Neural crest cell (in vitro differentiated cells): ENCODE measurements at regions not wholly inside any gene's neighbourhood (a gene's known extent, or its start where the extent isn't known, plus 50 kb on each side); places are given as distances from the start of the nearest gene placed in this dataset.

ENCODE experiments used
- DNase-seq: peaks from one replicate; pipeline ENCODE4 v3.0.0; 2021; ENCODE audit warnings: low read depth, mixed read lengths, low spot score
- H3K27ac Mint-ChIP-seq: one replicate; pipeline ENCODE4 v1.8.0; 2021; ENCODE audit warnings: mild to moderate bottlenecking, mixed read lengths; ENCODE audit not compliant: unreplicated experiment
- H3K27me3 Mint-ChIP-seq: 2 replicates; pipeline ENCODE4 v1.8.0; 2021; ENCODE audit warnings: low read depth, mild to moderate bottlenecking, mixed read lengths
- H3K36me3 Mint-ChIP-seq: 2 replicates; pipeline ENCODE4 v1.8.0; 2021; ENCODE audit warnings: low read depth, mild to moderate bottlenecking, mixed read lengths
- H3K4me1 Mint-ChIP-seq: 2 replicates; pipeline ENCODE4 v1.8.0; 2021; ENCODE audit warnings: mixed read lengths
- H3K4me3 Mint-ChIP-seq: one replicate; pipeline ENCODE4 v1.8.0; 2021; ENCODE audit warnings: mild to moderate bottlenecking, mixed read lengths
- H3K9me3 Mint-ChIP-seq: 2 replicates; pipeline ENCODE4 v1.8.0; 2021; ENCODE audit warnings: mixed read lengths
- TF ChIP-seq, protein P1 (sequence below): fragments of 200-600 bp; sonication (generic); conservative IDR thresholded peaks from 2 replicates; pipeline ENCODE4 v1.5.0; 2021; ENCODE audit warnings: antibody characterized with exemption, mild to moderate bottlenecking

DNA sequence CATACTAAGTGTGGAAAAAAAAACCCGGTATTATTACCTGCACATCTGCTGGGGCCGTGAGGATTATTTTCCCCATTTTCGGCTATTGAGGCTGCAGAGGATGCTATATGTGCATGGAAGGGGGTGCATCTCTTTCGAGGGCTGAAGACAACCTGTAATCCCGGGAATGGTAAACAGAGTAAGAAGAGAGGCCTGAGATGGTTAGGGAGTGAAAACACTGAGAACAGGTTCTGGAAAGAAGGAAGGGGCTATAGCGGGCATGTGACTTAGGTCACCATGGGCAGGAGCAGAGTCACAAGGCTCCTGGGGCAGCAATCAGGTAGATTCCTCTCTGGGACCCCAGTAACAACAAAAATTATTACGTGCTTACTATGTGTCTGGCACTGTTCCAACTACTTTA lies 299.1 kb downstream of the RRAGC start:
- H3K27ac Mint-ChIP-seq = no peak overlapping the region
- no peak for DNase-seq
- H3K36me3 Mint-ChIP-seq = no peaks in the 10 kb centered on the region
- H3K27me3 Mint-ChIP-seq = no peaks in the 10 kb centered on the region
- no peak overlapping the region for H3K4me3 Mint-ChIP-seq
- no peaks in the 10 kb centered on the region for H3K9me3 Mint-ChIP-seq
- H3K4me1 Mint-ChIP-seq = peaks cover 44% of the 10 kb centered on the region
- TF ChIP-seq, protein P1, sequence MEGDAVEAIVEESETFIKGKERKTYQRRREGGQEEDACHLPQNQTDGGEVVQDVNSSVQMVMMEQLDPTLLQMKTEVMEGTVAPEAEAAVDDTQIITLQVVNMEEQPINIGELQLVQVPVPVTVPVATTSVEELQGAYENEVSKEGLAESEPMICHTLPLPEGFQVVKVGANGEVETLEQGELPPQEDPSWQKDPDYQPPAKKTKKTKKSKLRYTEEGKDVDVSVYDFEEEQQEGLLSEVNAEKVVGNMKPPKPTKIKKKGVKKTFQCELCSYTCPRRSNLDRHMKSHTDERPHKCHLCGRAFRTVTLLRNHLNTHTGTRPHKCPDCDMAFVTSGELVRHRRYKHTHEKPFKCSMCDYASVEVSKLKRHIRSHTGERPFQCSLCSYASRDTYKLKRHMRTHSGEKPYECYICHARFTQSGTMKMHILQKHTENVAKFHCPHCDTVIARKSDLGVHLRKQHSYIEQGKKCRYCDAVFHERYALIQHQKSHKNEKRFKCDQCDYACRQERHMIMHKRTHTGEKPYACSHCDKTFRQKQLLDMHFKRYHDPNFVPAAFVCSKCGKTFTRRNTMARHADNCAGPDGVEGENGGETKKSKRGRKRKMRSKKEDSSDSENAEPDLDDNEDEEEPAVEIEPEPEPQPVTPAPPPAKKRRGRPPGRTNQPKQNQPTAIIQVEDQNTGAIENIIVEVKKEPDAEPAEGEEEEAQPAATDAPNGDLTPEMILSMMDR = no peak

DNA sequence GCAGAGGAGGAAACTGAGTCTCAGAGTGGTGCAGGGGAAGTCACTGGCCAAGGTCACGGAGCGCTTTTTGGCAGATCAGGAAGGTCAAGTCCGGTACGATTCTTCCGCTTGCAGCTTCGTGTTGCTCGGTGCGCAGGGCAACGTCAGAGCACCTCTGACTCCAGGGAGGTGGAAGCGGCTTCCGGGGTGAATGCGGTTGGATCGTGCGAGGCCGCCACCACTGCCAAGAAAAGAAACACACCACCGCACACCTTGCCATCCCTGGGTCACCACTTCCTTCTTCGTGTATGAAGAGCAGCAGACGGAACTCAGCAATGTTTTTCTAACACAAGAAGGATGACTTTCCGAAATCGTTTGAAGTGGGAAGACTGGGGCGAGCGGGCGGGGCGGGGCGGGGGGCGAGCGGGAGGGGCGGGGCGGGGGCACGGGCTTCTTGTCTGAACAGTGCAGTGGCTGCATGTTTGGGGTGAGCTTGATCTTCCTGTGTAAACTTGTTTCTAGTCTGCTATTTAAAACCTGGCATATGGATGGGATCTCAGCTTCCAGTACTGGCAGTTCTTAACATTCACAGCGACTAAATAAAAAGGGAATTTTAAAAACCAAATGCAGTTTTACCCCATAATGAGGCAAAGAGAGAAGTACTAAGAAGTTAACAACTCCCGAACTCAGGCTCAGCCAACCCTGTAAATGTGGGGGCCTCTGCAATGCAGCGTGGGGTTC lies 300.0 kb downstream of the RRAGC start:
- H3K4me3 Mint-ChIP-seq = no peak overlapping the region
- no peak for DNase-seq
- no peaks in the 10 kb centered on the region for H3K9me3 Mint-ChIP-seq
- no peaks in the 10 kb centered on the region for H3K27me3 Mint-ChIP-seq
- no peak overlapping the region for H3K27ac Mint-ChIP-seq
- TF ChIP-seq, protein P1 = no peak
- peaks cover 42% of the 10 kb centered on the region for H3K4me1 Mint-ChIP-seq
- no peaks in the 10 kb centered on the region for H3K36me3 Mint-ChIP-seq

DNA sequence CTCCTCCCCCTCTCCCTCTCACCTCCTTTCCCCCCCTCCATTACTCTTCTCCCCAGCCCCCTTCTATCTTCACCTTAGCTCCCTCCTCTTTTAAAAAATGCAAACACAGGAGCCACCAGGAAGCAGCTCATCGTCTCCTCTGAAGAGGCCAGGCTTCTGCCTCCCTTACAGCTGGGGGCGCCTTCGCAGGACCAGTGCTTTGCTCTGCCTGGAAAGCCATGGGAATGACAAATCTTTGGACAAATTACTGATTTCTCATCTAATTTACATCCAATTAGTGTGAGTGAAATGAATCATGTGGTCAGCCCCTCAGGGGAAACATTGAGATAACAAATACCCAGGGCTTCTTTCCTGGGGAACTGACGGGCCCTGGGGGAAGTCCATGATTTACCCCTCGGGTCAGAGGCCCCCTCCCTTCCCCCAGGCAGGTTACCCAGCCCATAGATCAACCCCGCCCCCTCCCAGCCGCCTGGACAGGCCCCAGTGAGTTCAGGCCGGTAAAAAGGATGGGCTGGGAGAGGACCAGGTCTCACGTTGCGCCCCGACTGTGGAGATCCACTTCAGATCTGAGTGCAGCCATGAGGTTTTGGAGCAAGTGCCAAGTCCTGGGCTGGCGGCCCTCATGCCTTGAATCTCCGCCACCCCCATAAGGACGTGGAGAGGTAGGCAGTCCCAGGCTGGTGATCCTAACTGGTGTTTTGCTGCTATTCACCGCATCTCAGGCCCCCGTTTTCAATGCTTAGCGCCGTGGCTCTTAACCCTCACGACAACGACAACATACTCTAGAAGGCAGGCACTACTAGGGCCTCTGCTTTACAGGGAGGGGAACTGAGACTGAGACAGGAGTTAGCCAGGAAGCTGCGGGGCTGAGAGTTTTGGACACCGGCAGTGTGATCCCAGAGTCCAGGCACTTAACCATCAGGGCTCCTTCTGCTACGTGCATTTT lies 300.8 kb downstream of the RRAGC start:
- TF ChIP-seq, protein P1 = no peak
- Mint-ChIP-seq H3K27ac (peak overlapping the region; percentile 71), H3K4me1 (peaks cover 42% of the 10 kb centered on the region), H3K4me3 (no peak overlapping the region), H3K36me3 (no peaks in the 10 kb centered on the region), H3K9me3 (no peaks in the 10 kb centered on the region), H3K27me3 (no peaks in the 10 kb centered on the region)
- no peak for DNase-seq

DNA sequence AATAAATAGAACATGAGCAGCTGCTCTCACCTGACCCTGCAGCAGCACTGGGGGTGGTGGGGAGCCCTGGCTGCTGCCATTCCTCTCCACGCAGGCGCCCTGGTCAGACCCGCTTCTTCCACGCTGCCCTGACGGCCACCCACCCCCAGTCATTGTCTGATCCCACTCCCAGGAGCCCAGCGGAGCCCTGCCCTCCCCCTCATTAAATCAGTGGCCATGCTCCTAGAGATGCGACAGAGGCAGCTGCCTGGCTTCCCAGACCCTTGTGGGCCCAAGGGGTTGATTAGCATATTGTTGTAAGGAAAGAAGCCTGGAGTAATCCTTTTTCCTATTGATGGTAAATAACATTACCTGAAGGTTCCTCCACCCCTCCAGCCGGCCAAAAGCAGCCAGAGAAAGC lies 301.5 kb downstream of the RRAGC start:
- Mint-ChIP-seq H3K4me3 (no peak overlapping the region), H3K4me1 (peaks cover 42% of the 10 kb centered on the region), H3K36me3 (no peaks in the 10 kb centered on the region), H3K9me3 (no peaks in the 10 kb centered on the region), H3K27ac (peak overlapping the region; percentile 67), H3K27me3 (no peaks in the 10 kb centered on the region)
- DNase-seq = peak; percentile 26
- TF ChIP-seq, protein P1 = no peak

DNA sequence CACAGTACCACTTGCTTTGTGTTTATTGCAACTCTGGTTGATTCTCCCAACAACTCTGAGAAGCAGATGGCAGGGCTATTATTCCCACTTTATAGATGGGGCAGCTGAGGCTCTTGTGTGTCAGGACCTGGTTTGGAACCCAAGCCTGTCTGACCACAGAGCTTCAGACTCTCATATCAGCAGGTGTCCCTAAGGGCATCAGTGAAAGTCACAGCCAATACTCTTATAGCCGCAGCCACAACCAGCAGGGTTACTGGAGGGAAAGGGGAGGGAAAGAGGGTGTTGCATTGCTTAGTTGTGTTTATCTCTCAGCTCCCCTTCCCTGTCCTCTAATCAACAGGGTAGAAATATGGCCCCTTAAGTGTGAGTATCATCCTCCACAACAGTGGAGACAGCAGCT lies 304.0 kb downstream of the RRAGC start:
- H3K27ac Mint-ChIP-seq = no peak overlapping the region
- H3K36me3 Mint-ChIP-seq = no peaks in the 10 kb centered on the region
- DNase-seq = no peak
- peaks cover 31% of the 10 kb centered on the region for H3K4me1 Mint-ChIP-seq
- H3K4me3 Mint-ChIP-seq = no peak overlapping the region
- no peaks in the 10 kb centered on the region for H3K9me3 Mint-ChIP-seq
- H3K27me3 Mint-ChIP-seq = no peaks in the 10 kb centered on the region
- TF ChIP-seq, protein P1 = no peak
